ENCODE measurements at regions not wholly inside any gene's neighbourhood (a gene's known extent, or its start where the extent isn't known, plus 50 kb on each side); places are given as distances from the start of the nearest gene placed in this dataset.

DNA sequence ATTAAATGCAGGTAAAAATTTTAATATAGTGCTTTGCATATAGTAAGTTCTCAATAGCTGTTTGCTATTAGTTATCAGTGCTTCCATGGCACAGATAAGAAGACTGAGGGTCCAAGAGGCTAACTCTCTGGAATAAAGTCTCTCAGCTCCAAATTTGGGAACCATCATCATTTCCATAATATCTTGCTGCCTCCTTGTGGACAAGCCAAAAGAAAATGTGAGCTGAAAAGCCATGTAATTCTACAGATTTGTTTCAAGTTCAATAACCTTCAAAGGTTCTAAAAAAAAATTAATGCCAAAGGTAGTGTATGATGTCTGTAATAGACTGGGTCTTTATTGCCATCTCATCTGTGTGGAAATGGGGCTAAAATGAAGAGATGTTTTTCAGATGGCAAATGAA, 136.9 kb upstream of the VCX start:
- TF ChIP-seq, protein P1, sequence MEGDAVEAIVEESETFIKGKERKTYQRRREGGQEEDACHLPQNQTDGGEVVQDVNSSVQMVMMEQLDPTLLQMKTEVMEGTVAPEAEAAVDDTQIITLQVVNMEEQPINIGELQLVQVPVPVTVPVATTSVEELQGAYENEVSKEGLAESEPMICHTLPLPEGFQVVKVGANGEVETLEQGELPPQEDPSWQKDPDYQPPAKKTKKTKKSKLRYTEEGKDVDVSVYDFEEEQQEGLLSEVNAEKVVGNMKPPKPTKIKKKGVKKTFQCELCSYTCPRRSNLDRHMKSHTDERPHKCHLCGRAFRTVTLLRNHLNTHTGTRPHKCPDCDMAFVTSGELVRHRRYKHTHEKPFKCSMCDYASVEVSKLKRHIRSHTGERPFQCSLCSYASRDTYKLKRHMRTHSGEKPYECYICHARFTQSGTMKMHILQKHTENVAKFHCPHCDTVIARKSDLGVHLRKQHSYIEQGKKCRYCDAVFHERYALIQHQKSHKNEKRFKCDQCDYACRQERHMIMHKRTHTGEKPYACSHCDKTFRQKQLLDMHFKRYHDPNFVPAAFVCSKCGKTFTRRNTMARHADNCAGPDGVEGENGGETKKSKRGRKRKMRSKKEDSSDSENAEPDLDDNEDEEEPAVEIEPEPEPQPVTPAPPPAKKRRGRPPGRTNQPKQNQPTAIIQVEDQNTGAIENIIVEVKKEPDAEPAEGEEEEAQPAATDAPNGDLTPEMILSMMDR (IDR thresholded peaks at IDR 0.05; ENCODE audit: low read depth, low read length, poor library complexity, severe bottlenecking), result peak; percentile 38
- no peak for TF ChIP-seq EZH2phosphoT487 (IDR thresholded peaks at IDR 0.05; ENCODE audit: borderline replicate concordance, low read length)

Data from DOHH2 (cell line).